ENCODE measurements at regions not wholly inside any gene's neighbourhood (a gene's known extent, or its start where the extent isn't known, plus 50 kb on each side); places are given as distances from the start of the nearest gene placed in this dataset.
A peak's percentile ranks its signal among the peaks of the same experiment; 100 is the strongest.

DNA sequence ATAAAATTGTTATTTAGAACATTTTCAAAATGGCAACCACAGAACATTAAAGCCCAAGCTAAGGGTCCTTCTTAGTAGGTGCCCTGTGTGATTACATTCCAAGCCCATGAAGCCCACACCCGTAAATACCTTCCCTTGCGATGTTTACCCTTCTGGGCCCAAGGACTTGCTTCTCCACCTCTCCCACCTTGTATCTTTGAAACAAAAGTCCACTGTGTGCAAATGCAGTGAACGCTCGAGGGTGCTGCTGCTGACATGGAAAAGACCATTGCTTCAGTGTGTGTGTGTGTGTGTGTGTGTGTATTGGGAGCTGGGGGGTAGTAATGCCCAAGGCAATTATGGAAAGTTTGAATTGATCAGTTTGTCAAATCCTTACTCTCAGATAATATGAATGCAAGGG, 298.1 kb downstream of the TGFB2 start:
- Histone ChIP-seq H3K4me2 (ENCODE audit: low read length) (no peak overlapping the region), H3K27me3 (ENCODE audit: insufficient read depth, low read length) (no peaks in the 10 kb centered on the region), H2AFZ (ENCODE audit: low read depth, low read length, poor library complexity, severe bottlenecking) (no peak overlapping the region), H3K79me2 (ENCODE audit: insufficient read depth, low read length) (no peaks in the 10 kb centered on the region), H3K27ac (ENCODE audit: low read depth, low read length) (no peak overlapping the region), H3K36me3 (ENCODE audit: control insufficient read depth in 1 of 2, insufficient read depth in 2 of 2, low read length in 2 of 2) (no peaks in the 10 kb centered on the region), H3K4me3 (replicated peaks in 1 of 2; ENCODE audit: low read depth in 1 of 2, low read length in 2 of 2) (no peak overlapping the region), H3K9me3 (ENCODE audit: control insufficient read depth in 1 of 2, insufficient read depth in 1 of 2, low read depth in 1 of 2, low read length in 2 of 2) (no peaks in the 10 kb centered on the region), H3K9me2 (ENCODE audit: insufficient read depth) (no peaks in the 10 kb centered on the region), H3K4me1 (ENCODE audit: control insufficient read depth in 1 of 2, insufficient read depth in 2 of 2, low read length in 2 of 2) (peaks cover 0 to 4% of the 10 kb centered on the region in 2 experiments; a peak in 1 of 4 replicates), H4K20me1 (ENCODE audit: insufficient read depth) (no peaks in the 10 kb centered on the region), H3K9ac (ENCODE audit: low read length) (no peak overlapping the region)
- POLR2A ChIA-PET, result interaction anchor here (0.6 kb wide), 1 partner anchor 9 kb away, joined by 3 read pairs; no protein-coding TSS in a partner anchor
- ATAC-seq, result no peak
- CTCF ChIA-PET, result no interaction called here
- no TSS peak for BruUV-seq (replicated peaks)
- intact Hi-C loops (cut with micrococcal nuclease), result no loop called here
- RAD21 ChIA-PET (ENCODE audit: low non-redundant PET in 1 of 2, low total read pairs in 2 of 2, uncharacterized antibody in 2 of 2, unreplicated experiment in 2 of 2), result no interaction called here
- TF ChIP-seq, protein P1, sequence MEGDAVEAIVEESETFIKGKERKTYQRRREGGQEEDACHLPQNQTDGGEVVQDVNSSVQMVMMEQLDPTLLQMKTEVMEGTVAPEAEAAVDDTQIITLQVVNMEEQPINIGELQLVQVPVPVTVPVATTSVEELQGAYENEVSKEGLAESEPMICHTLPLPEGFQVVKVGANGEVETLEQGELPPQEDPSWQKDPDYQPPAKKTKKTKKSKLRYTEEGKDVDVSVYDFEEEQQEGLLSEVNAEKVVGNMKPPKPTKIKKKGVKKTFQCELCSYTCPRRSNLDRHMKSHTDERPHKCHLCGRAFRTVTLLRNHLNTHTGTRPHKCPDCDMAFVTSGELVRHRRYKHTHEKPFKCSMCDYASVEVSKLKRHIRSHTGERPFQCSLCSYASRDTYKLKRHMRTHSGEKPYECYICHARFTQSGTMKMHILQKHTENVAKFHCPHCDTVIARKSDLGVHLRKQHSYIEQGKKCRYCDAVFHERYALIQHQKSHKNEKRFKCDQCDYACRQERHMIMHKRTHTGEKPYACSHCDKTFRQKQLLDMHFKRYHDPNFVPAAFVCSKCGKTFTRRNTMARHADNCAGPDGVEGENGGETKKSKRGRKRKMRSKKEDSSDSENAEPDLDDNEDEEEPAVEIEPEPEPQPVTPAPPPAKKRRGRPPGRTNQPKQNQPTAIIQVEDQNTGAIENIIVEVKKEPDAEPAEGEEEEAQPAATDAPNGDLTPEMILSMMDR (IDR thresholded peaks at IDR 0.05 in 2 of 3, conservative IDR thresholded peaks at IDR 0.05 in 1 of 3; ENCODE audit: borderline replicate concordance in 1 of 3, insufficient read depth in 1 of 3, low read depth in 2 of 3, low read length in 2 of 3), result no peak
- DNase-seq (ENCODE audit: low read depth, low spot score), result no peak

GRCh38 chr1:218643926-218644325, 298.8 kb downstream of the TGFB2 start:
- ChIA-PET CTCF (no interaction called here), RAD21 (ENCODE audit: low non-redundant PET in 1 of 2, low total read pairs in 2 of 2, uncharacterized antibody in 2 of 2, unreplicated experiment in 2 of 2) (no interaction called here), POLR2A (no interaction called here)
- Histone ChIP-seq H3K4me2 (ENCODE audit: low read length) (no peak overlapping the region), H3K36me3 (ENCODE audit: control insufficient read depth in 1 of 2, insufficient read depth in 2 of 2, low read length in 2 of 2) (no peaks in the 10 kb centered on the region), H3K27me3 (ENCODE audit: insufficient read depth, low read length) (no peaks in the 10 kb centered on the region), H3K4me1 (ENCODE audit: control insufficient read depth in 1 of 2, insufficient read depth in 2 of 2, low read length in 2 of 2) (peaks cover 0 to 4% of the 10 kb centered on the region in 2 experiments; a peak in 1 of 4 replicates), H3K79me2 (ENCODE audit: insufficient read depth, low read length) (no peaks in the 10 kb centered on the region), H4K20me1 (ENCODE audit: insufficient read depth) (no peaks in the 10 kb centered on the region), H3K27ac (ENCODE audit: low read depth, low read length) (no peak overlapping the region), H3K9ac (ENCODE audit: low read length) (no peak overlapping the region), H3K4me3 (replicated peaks in 1 of 2; ENCODE audit: low read depth in 1 of 2, low read length in 2 of 2) (no peak overlapping the region), H3K9me3 (ENCODE audit: control insufficient read depth in 1 of 2, insufficient read depth in 1 of 2, low read depth in 1 of 2, low read length in 2 of 2) (no peaks in the 10 kb centered on the region), H3K9me2 (ENCODE audit: insufficient read depth) (no peaks in the 10 kb centered on the region), H2AFZ (ENCODE audit: low read depth, low read length, poor library complexity, severe bottlenecking) (peak overlapping the region; percentile 74)
- TF ChIP-seq, protein P2, sequence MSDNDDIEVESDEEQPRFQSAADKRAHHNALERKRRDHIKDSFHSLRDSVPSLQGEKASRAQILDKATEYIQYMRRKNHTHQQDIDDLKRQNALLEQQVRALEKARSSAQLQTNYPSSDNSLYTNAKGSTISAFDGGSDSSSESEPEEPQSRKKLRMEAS (IDR thresholded peaks at IDR 0.05), result no peak
- TF ChIP-seq YY1 (IDR thresholded peaks at IDR 0.05; ENCODE audit: extremely low read depth, insufficient replicate concordance, low read depth, low read length) (no peak), EZH2phosphoT487 (IDR thresholded peaks at IDR 0.05; ENCODE audit: borderline replicate concordance) (no peak)
- DNase-seq (ENCODE audit: low read depth, low spot score), result no peak
- ATAC-seq, result no peak
- intact Hi-C loops (cut with micrococcal nuclease), result no loop called here
- BruUV-seq (replicated peaks), result no TSS peak
